ENCODE measurements at regions not wholly inside any gene's neighbourhood (a gene's known extent, or its start where the extent isn't known, plus 50 kb on each side); places are given as distances from the start of the nearest gene placed in this dataset.

GRCh38 chr11:134512061-134512460 lies 100.0 kb upstream of the B3GAT1 start:
- no peaks in the 10 kb centered on the region for H3K36me3 ChIP-seq
- no peaks in the 10 kb centered on the region for H3K4me1 ChIP-seq
- TF ChIP-seq POLR2A (IDR thresholded peaks at IDR 0.05) (no peak), POLR2AphosphoS5 (IDR thresholded peaks at IDR 0.05) (no peak), CTCF (IDR thresholded peaks at IDR 0.05) (no peak), EP300 (IDR thresholded peaks at IDR 0.05) (no peak)
- no peak for ATAC-seq
- no peak overlapping the region for H3K27ac ChIP-seq
- no peak overlapping the region for H3K4me3 ChIP-seq
- 66% methylated on average over 4 of the region's 7 CpGs; no CpG with 5 or more reads in 1 of the 2 donors for WGBS, 2 donors (ENCODE audit: low coverage in 1 of 2)
- H3K9me3 ChIP-seq, result no peaks in the 10 kb centered on the region
- peaks cover 74% of the 10 kb centered on the region for H3K27me3 ChIP-seq

- no peak overlapping the region for H3K4me3 ChIP-seq
- 60% methylated on average over 1 of the region's 2 CpGs; no CpG with 5 or more reads in 1 of the 2 donors for WGBS, 2 donors (ENCODE audit: low coverage in 1 of 2)
- no peak for TF ChIP-seq EP300 (IDR thresholded peaks at IDR 0.05)
- no peak for TF ChIP-seq POLR2AphosphoS5 (IDR thresholded peaks at IDR 0.05)
- no peak for TF ChIP-seq POLR2A (IDR thresholded peaks at IDR 0.05)
- no peak for TF ChIP-seq CTCF (IDR thresholded peaks at IDR 0.05)
- H3K4me1 ChIP-seq, result no peaks in the 10 kb centered on the region
- no peaks in the 10 kb centered on the region for H3K9me3 ChIP-seq
- H3K27ac ChIP-seq, result no peak overlapping the region
- ATAC-seq, result no peak
- peaks cover 67% of the 10 kb centered on the region for H3K27me3 ChIP-seq
- no peaks in the 10 kb centered on the region for H3K36me3 ChIP-seq
Measured at GRCh38 chr11:134511255-134511654, 99.2 kb upstream of the B3GAT1 start.

GRCh38 chr11:134510233-134511040 lies 98.4 kb upstream of the B3GAT1 start:
- peaks cover 60% of the 10 kb centered on the region for H3K27me3 ChIP-seq
- ATAC-seq, result no peak
- no peak overlapping the region for H3K27ac ChIP-seq
- no peak for TF ChIP-seq POLR2AphosphoS5 (IDR thresholded peaks at IDR 0.05)
- no peak for TF ChIP-seq POLR2A (IDR thresholded peaks at IDR 0.05)
- TF ChIP-seq EP300 (IDR thresholded peaks at IDR 0.05), result no peak
- no peak for TF ChIP-seq CTCF (IDR thresholded peaks at IDR 0.05)
- no peaks in the 10 kb centered on the region for H3K9me3 ChIP-seq
- no peaks in the 10 kb centered on the region for H3K4me1 ChIP-seq
- no peaks in the 10 kb centered on the region for H3K36me3 ChIP-seq
- no peak overlapping the region for H3K4me3 ChIP-seq
- WGBS, 2 donors (ENCODE audit: low coverage in 1 of 2), result 19 to 20% methylated on average over 1 to 3 of the region's 22 CpGs

- 76 to 83% methylated on average over 1 to 17 of the region's 20 CpGs for WGBS, 2 donors (ENCODE audit: low coverage in 1 of 2)
- ATAC-seq, result no peak
- TF ChIP-seq EP300 (IDR thresholded peaks at IDR 0.05) (no peak), CTCF (IDR thresholded peaks at IDR 0.05) (no peak), POLR2A (IDR thresholded peaks at IDR 0.05) (no peak), POLR2AphosphoS5 (IDR thresholded peaks at IDR 0.05) (no peak)
- Histone ChIP-seq H3K27me3 (peaks cover 51% of the 10 kb centered on the region), H3K27ac (no peak overlapping the region), H3K4me1 (no peaks in the 10 kb centered on the region), H3K4me3 (no peak overlapping the region), H3K9me3 (no peaks in the 10 kb centered on the region), H3K36me3 (no peaks in the 10 kb centered on the region)
Measured at GRCh38 chr11:134509381-134510232, 97.6 kb upstream of the B3GAT1 start.
